A673 (cell line): ENCODE measurements at regions not wholly inside any gene's neighbourhood (a gene's known extent, or its start where the extent isn't known, plus 50 kb on each side); places are given as distances from the start of the nearest gene placed in this dataset.

Experiments used
- BruUV-seq: library from RNA; stranded (reverse); fragments of 400-500 nt; replicated peaks from 2 replicates; lab custom pipeline; 2021; lab: Mats Ljungman, UMichigan
- CTCF ChIA-PET: fragments of 300-600 bp; sonication (Branson Sonifier 250); formaldehyde crosslinking; loops from one replicate; lab custom pipeline; 2022; ENCODE audit warnings: antibody characterized with exemption; lab: Charles Lee
- POLR2A ChIA-PET: fragments of 300-600 bp; sonication (Branson Sonifier 250); formaldehyde crosslinking; loops from one replicate; lab custom pipeline; 2022; ENCODE audit warnings: antibody characterized with exemption; ENCODE audit not compliant: low non-redundant PET; lab: Charles Lee
- DNase-seq: peaks from one replicate; pipeline ENCODE4 v3.0.0-alpha.2; 2015; ENCODE audit warnings: low spot score
- H3K27ac ChIP-seq: fragments of 200-600 bp; sonication (generic); 2 replicates; pipeline ENCODE4 v1.5.1; 2016; ENCODE audit warnings: mixed run types, low read depth, mild to moderate bottlenecking, mixed read lengths, antibody characterized with exemption, low read length; ENCODE audit not compliant: poor library complexity, severe bottlenecking
- H3K27me3 ChIP-seq: fragments of 200-600 bp; sonication (generic); replicated peaks from 2 replicates; pipeline ENCODE4 v1.6.1; 2017; ENCODE audit warnings: mixed run types, low read depth, mild to moderate bottlenecking, mixed read lengths, antibody characterized with exemption, low read length; ENCODE audit not compliant: insufficient read depth, poor library complexity
- H3K36me3 ChIP-seq: fragments of 200-600 bp; sonication (generic); 2 replicates; pipeline ENCODE4 v1.6.1; 2016; ENCODE audit warnings: mixed run types, mild to moderate bottlenecking, mixed read lengths, antibody characterized with exemption, low read length; ENCODE audit not compliant: insufficient read depth, poor library complexity, severe bottlenecking
- H3K4me1 ChIP-seq: fragments of 200-600 bp; sonication (generic); 2 replicates; pipeline ENCODE4 v1.6.1; 2017; ENCODE audit warnings: mixed run types, mild to moderate bottlenecking, mixed read lengths, antibody characterized with exemption, low read length; ENCODE audit not compliant: insufficient read depth, poor library complexity, severe bottlenecking
- H3K4me3 ChIP-seq: fragments of 200-600 bp; sonication (generic); 2 replicates; pipeline ENCODE4 v1.5.1; 2016; ENCODE audit warnings: low read depth, mixed run types, mild to moderate bottlenecking, mixed read lengths, low read length; ENCODE audit not compliant: poor library complexity, severe bottlenecking
- H3K9me3 ChIP-seq: fragments of 200-600 bp; sonication (generic); 2 replicates; pipeline ENCODE4 v1.6.1; 2016; ENCODE audit warnings: mixed run types, low read depth, mild to moderate bottlenecking, mixed read lengths, antibody characterized with exemption, low read length; ENCODE audit not compliant: poor library complexity, severe bottlenecking
- EZH2 ChIP-seq: fragments of 200-600 bp; sonication (generic); IDR thresholded peaks from 2 replicates; pipeline ENCODE4 v1.6.1; 2017; ENCODE audit warnings: borderline replicate concordance, low read depth, mild to moderate bottlenecking, mixed read lengths, antibody characterized with exemption, low read length; ENCODE audit not compliant: poor library complexity, severe bottlenecking
- intact Hi-C: fragments of 100-400 bp; cut with micrococcal nuclease; formaldehyde crosslinking; loops from one replicate; pipeline ENCODE4 v1.10.0; 2022; ENCODE audit not compliant: unreplicated experiment
- TF ChIP-seq, protein P1 (sequence below): fragments of 300-800, 200-600 bp; sonication (generic); conservative IDR thresholded peaks from 2 replicates; pipeline ENCODE4 v1.5.1; 2017; ENCODE audit warnings: low read depth, mild to moderate bottlenecking, antibody characterized with exemption, low read length, moderate library complexity, mixed read lengths

DNA sequence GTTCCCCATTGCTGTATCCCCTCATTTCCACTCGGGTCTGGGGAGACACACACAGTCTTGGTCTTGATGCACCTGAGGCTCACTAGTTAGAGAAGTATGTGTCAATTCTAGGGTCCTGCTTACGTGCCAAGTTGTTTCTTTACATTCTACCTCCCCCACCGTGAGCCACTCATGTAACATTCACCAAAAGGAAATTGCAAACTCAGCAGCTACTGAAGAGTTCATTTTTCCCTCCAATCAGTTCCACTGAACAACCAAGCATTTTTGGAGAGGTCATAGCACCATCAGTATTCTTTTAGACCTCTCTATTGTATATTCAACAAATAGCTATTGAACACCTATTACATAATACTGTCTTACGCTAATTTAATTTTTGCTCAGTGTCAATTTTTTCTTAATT is 281.1 kb downstream of the SH3GL2 start:
- TF ChIP-seq, protein P1, sequence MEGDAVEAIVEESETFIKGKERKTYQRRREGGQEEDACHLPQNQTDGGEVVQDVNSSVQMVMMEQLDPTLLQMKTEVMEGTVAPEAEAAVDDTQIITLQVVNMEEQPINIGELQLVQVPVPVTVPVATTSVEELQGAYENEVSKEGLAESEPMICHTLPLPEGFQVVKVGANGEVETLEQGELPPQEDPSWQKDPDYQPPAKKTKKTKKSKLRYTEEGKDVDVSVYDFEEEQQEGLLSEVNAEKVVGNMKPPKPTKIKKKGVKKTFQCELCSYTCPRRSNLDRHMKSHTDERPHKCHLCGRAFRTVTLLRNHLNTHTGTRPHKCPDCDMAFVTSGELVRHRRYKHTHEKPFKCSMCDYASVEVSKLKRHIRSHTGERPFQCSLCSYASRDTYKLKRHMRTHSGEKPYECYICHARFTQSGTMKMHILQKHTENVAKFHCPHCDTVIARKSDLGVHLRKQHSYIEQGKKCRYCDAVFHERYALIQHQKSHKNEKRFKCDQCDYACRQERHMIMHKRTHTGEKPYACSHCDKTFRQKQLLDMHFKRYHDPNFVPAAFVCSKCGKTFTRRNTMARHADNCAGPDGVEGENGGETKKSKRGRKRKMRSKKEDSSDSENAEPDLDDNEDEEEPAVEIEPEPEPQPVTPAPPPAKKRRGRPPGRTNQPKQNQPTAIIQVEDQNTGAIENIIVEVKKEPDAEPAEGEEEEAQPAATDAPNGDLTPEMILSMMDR = no peak
- CTCF ChIA-PET = no interaction called here
- Histone ChIP-seq H3K4me1 (no peaks in the 10 kb centered on the region), H3K27me3 (no peaks in the 10 kb centered on the region), H3K36me3 (no peaks in the 10 kb centered on the region), H3K4me3 (no peak overlapping the region), H3K27ac (no peak overlapping the region), H3K9me3 (no peaks in the 10 kb centered on the region)
- intact Hi-C loops = no loop called here
- POLR2A ChIA-PET = no interaction called here
- BruUV-seq = no TSS peak
- no peak for DNase-seq

DNA sequence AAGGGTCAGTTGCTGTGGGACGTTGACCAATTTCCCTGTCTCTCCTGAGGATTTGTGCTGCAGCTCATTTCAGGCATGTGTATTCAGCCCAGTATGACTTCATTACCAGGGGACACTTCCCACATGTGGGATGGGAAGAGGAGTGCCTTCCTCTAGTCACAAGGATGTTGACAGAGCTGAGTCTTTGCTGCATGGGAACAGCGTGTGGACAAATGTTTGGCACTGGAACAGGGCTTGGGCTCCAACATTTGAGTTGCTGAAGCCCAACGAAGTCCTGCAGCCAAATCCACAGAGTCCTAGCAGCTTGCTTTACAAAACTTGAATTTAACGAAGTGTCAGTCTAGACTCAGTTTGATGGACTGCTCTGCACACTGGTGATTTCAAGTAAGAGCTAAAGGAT is 283.2 kb downstream of the SH3GL2 start:
- no peak for DNase-seq
- ChIA-PET POLR2A (no interaction called here), CTCF (no interaction called here)
- no peak overlapping the region for H3K27ac ChIP-seq
- intact Hi-C loops = no loop called here
- no peaks in the 10 kb centered on the region for H3K36me3 ChIP-seq
- no peaks in the 10 kb centered on the region for H3K9me3 ChIP-seq
- TF ChIP-seq EZH2 = no peak
- TF ChIP-seq, protein P1 = no peak
- H3K4me1 ChIP-seq = no peaks in the 10 kb centered on the region
- H3K27me3 ChIP-seq = no peaks in the 10 kb centered on the region
- no peak overlapping the region for H3K4me3 ChIP-seq
- BruUV-seq = no TSS peak

DNA sequence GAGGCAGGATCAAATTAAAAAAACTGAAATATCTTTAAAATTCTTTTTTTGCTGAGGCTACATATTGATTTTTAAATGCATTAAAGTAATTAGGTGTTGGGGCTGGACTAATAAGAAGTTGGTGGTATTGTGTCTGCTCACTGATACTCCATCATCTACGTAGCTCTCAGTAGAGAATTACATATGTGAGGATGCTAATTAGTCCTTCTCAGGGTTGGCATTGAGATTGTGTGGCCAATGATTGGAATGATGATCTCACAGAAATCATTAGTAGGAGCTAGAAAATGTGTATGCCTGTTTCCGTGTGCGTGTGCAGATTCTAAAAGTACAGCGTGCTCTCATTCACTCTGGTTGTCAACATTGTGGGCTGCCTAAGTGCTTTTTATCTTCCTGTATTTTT is 283.8 kb downstream of the SH3GL2 start:
- no peak for DNase-seq
- H3K36me3 ChIP-seq = no peaks in the 10 kb centered on the region
- intact Hi-C loops = no loop called here
- no peaks in the 10 kb centered on the region for H3K9me3 ChIP-seq
- no peak overlapping the region for H3K27ac ChIP-seq
- no TSS peak for BruUV-seq
- CTCF ChIA-PET = no interaction called here
- H3K4me3 ChIP-seq = no peak overlapping the region
- no peaks in the 10 kb centered on the region for H3K27me3 ChIP-seq
- POLR2A ChIA-PET = no interaction called here
- no peaks in the 10 kb centered on the region for H3K4me1 ChIP-seq
- TF ChIP-seq EZH2 = no peak
- TF ChIP-seq, protein P1 = no peak
